ENCODE measurements at regions not wholly inside any gene's neighbourhood (a gene's known extent, or its start where the extent isn't known, plus 50 kb on each side); places are given as distances from the start of the nearest gene placed in this dataset.

DNA sequence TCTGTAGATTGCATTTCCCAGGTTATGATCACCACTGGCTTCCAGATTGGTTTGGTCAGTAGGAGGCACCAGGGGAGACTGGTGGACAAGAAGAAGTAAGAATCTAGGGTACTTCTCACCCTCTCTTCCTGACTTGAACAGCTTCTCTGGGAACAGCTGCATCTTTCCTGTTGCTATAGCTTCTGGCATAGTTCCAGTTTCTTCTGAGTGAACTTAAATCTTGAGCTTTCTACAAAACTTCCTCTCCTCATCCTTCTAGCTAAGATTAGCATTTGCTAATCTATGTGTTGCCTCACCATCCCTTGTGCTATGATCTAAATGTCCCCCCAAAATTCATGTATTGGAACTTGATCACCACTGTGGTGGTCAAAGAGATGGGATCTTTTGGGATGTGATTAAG lies 724.6 kb downstream of the UTRN start:
- TF ChIP-seq, protein P1, sequence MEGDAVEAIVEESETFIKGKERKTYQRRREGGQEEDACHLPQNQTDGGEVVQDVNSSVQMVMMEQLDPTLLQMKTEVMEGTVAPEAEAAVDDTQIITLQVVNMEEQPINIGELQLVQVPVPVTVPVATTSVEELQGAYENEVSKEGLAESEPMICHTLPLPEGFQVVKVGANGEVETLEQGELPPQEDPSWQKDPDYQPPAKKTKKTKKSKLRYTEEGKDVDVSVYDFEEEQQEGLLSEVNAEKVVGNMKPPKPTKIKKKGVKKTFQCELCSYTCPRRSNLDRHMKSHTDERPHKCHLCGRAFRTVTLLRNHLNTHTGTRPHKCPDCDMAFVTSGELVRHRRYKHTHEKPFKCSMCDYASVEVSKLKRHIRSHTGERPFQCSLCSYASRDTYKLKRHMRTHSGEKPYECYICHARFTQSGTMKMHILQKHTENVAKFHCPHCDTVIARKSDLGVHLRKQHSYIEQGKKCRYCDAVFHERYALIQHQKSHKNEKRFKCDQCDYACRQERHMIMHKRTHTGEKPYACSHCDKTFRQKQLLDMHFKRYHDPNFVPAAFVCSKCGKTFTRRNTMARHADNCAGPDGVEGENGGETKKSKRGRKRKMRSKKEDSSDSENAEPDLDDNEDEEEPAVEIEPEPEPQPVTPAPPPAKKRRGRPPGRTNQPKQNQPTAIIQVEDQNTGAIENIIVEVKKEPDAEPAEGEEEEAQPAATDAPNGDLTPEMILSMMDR (IDR thresholded peaks at IDR 0.05) = no peak
- TF ChIP-seq ZFX (IDR thresholded peaks at IDR 0.05; ENCODE audit: borderline replicate concordance) = no peak

Data from 22Rv1 (cell line).